SK-N-SH treated with all-trans-retinoic acid at 6 μM for 48 hours (cell line): ENCODE measurements at regions not wholly inside any gene's neighbourhood (a gene's known extent, or its start where the extent isn't known, plus 50 kb on each side); places are given as distances from the start of the nearest gene placed in this dataset.

Experiments
- ATAC-seq: fragments of 200-7000 bp; cut with Tn5 transposase; 3 replicates; pipeline ENCODE4 v1.9.1; 2020; ENCODE audit warnings: mild to moderate bottlenecking, moderate library complexity
- BACH2 ChIP-seq: fragments of 250-450 bp; sonication (Bioruptor Pico); IDR thresholded peaks from 2 replicates; pipeline ENCODE4 v1.9.0; 2021; ENCODE audit warnings: mild to moderate bottlenecking, borderline replicate concordance
- ESRRG ChIP-seq: fragments of 250-450 bp; sonication (Bioruptor Pico); IDR thresholded peaks from 2 replicates; pipeline ENCODE4 v1.6.1; 2021; ENCODE audit warnings: mild to moderate bottlenecking
- OSR1 ChIP-seq: fragments of 250-450 bp; sonication (Bioruptor Pico); IDR thresholded peaks from 2 replicates; pipeline ENCODE4 v1.8.0; 2022; ENCODE audit warnings: moderate library complexity, mild to moderate bottlenecking, inconsistent platforms
- POU6F1 ChIP-seq: fragments of 250-450 bp; sonication (Bioruptor Pico); IDR thresholded peaks from 2 replicates; pipeline ENCODE4 v1.8.0; 2021; ENCODE audit warnings: low read depth, mild to moderate bottlenecking, moderate library complexity, borderline replicate concordance
- PPARA ChIP-seq: fragments of 250-450 bp; sonication (Bioruptor Pico); IDR thresholded peaks from 2 replicates; pipeline ENCODE4 v1.5.0; 2020; ENCODE audit warnings: mild to moderate bottlenecking, borderline replicate concordance
- RARB ChIP-seq: fragments of 250-450 bp; sonication (Bioruptor Pico); IDR thresholded peaks from 2 replicates; pipeline ENCODE4 v1.8.0; 2021; ENCODE audit warnings: mild to moderate bottlenecking, moderate library complexity
- SNAI2 ChIP-seq: fragments of 250-450 bp; sonication (Bioruptor Pico); IDR thresholded peaks from 2 replicates; pipeline ENCODE4 v1.5.0; 2020; ENCODE audit warnings: mild to moderate bottlenecking, moderate library complexity
- TOX ChIP-seq: fragments of 250-450 bp; sonication (Bioruptor Pico); IDR thresholded peaks from 2 replicates; pipeline ENCODE4 v1.8.0; 2021; ENCODE audit warnings: mild to moderate bottlenecking, moderate library complexity, borderline replicate concordance
- ZC3H10 ChIP-seq: fragments of 250-450 bp; sonication (Bioruptor Pico); IDR thresholded peaks from 2 replicates; pipeline ENCODE4 v1.5.1; 2021; ENCODE audit warnings: mild to moderate bottlenecking, moderate library complexity
- ZFP3 ChIP-seq: fragments of 250-450 bp; sonication (Bioruptor Pico); IDR thresholded peaks from 2 replicates; pipeline ENCODE4 v1.5.0; 2020; ENCODE audit warnings: mild to moderate bottlenecking, moderate library complexity
- TF ChIP-seq, protein P1 (sequence below): fragments of 250-450 bp; sonication (Bioruptor Pico); IDR thresholded peaks from 2 replicates; pipeline ENCODE4 v1.5.0; 2020; ENCODE audit warnings: mild to moderate bottlenecking, moderate library complexity
- TF ChIP-seq, protein P2 (sequence below): fragments of 250-450 bp; sonication (Bioruptor Pico); IDR thresholded peaks from 2 replicates; pipeline ENCODE4 v1.8.0; 2020; ENCODE audit warnings: mild to moderate bottlenecking, moderate library complexity, borderline replicate concordance

GRCh38 chr15:56832125-56832524, 86.3 kb upstream of the TCF12 start:
- no peak for TF ChIP-seq ZFP3 (CRISPR knock-in tag)
- no peak for TF ChIP-seq POU6F1
- peak; percentile 49 for ATAC-seq

- ATAC-seq = no peak; the same call in 2 of the 3 replicates
- TF ChIP-seq SNAI2 (CRISPR knock-in tag) (no peak), TOX (CRISPR knock-in tag) (no peak), PPARA (no peak), OSR1 (CRISPR knock-in tag) (no peak), BACH2 (CRISPR knock-in tag) (no peak), POU6F1 (no peak), RARB (CRISPR knock-in tag) (no peak), ZC3H10 (CRISPR knock-in tag) (no peak), ESRRG (CRISPR knock-in tag) (no peak)
- TF ChIP-seq, protein P1, sequence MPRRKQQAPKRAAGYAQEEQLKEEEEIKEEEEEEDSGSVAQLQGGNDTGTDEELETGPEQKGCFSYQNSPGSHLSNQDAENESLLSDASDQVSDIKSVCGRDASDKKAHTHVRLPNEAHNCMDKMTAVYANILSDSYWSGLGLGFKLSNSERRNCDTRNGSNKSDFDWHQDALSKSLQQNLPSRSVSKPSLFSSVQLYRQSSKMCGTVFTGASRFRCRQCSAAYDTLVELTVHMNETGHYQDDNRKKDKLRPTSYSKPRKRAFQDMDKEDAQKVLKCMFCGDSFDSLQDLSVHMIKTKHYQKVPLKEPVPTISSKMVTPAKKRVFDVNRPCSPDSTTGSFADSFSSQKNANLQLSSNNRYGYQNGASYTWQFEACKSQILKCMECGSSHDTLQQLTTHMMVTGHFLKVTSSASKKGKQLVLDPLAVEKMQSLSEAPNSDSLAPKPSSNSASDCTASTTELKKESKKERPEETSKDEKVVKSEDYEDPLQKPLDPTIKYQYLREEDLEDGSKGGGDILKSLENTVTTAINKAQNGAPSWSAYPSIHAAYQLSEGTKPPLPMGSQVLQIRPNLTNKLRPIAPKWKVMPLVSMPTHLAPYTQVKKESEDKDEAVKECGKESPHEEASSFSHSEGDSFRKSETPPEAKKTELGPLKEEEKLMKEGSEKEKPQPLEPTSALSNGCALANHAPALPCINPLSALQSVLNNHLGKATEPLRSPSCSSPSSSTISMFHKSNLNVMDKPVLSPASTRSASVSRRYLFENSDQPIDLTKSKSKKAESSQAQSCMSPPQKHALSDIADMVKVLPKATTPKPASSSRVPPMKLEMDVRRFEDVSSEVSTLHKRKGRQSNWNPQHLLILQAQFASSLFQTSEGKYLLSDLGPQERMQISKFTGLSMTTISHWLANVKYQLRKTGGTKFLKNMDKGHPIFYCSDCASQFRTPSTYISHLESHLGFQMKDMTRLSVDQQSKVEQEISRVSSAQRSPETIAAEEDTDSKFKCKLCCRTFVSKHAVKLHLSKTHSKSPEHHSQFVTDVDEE (CRISPR knock-in tag) = no peak
Measured at GRCh38 chr15:56831467-56832005, 86.9 kb upstream of the TCF12 start.

DNA sequence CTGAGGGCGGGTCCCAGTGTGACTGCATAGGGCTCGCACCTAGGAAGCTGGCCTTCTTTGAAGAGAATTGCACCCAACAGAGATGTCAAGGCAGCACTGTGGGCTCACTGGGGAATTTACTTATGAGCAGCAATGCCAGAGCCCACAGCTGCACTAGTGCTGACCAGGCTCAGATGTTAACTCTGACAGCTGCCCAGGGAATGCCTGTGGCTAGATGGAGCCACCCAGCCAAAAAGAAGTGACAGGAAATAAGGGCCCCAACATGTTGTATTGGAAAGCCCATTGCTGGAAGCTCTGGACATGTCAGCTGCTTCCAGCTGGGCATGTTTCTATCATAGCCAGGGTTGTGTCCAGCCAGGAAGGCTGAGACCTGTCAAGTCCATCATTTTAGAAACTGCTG, 90.9 kb upstream of the ZNF280D start:
- ATAC-seq = no peak; the same call in 2 of the 3 replicates
- TF ChIP-seq, protein P1 (CRISPR knock-in tag) = no peak
- TF ChIP-seq, protein P2, sequence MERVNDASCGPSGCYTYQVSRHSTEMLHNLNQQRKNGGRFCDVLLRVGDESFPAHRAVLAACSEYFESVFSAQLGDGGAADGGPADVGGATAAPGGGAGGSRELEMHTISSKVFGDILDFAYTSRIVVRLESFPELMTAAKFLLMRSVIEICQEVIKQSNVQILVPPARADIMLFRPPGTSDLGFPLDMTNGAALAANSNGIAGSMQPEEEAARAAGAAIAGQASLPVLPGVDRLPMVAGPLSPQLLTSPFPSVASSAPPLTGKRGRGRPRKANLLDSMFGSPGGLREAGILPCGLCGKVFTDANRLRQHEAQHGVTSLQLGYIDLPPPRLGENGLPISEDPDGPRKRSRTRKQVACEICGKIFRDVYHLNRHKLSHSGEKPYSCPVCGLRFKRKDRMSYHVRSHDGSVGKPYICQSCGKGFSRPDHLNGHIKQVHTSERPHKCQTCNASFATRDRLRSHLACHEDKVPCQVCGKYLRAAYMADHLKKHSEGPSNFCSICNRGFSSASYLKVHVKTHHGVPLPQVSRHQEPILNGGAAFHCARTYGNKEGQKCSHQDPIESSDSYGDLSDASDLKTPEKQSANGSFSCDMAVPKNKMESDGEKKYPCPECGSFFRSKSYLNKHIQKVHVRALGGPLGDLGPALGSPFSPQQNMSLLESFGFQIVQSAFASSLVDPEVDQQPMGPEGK = no peak
- no peak for TF ChIP-seq ZC3H10 (CRISPR knock-in tag)
- TF ChIP-seq PPARA = no peak

DNA sequence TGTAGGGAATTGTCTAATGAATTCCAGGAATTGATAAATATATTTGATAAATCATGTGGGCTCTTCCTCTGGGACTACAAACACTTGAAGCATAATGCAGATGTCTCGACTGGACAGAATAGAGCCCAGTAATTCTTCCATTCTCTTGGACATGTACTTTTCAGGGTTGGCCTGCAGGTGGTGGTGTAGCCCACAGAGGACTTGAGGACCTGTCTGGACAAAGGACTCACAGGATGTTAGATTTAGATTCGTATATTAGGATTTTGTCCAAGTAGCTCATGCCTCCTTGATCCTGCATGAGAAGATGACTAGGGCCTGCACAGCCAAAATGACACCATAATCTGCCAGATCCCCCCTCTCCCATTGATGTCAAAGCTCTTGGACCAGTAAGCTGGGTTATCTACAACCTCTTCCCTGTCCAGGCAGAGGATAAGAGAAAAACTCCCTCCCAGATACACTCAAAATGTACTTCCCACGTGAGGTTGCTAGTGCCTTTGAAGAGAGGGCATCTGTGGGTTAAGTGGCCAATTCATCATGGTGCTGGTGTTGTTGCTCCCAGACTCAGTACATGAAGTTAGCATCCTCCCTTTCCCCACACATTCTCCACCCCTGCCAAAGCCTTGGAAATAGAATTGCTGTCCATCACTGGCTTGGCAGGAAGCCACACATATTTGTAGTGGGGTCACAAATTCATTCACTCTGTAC, 88.6 kb upstream of the ZNF280D start:
- ATAC-seq = peak; percentile 97
- TF ChIP-seq PPARA = no peak

DNA sequence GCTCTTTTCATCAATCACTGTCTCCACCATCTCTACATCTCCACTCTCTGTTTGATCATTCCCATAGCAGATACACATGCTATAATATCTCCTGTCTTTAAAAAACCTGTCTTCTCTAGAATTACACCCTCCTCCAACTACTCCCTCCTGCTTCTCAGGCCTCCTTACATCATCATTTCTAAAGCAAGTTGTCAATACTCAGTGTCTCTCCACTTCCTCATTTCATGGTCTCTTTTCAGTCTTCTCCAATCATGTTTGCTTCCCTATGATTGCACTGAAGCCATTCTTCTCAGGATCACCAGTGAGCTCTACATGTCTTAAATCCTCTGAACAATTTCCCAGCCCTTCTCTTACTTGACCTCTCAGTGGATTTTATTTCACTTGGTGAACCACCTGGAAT, 87.0 kb upstream of the ZNF280D start:
- no peak for ATAC-seq

More for the DNA sequence above, 87.0 kb upstream of the ZNF280D start:
- TF ChIP-seq, protein P1 (CRISPR knock-in tag) = no peak
- TF ChIP-seq RARB (CRISPR knock-in tag) = no peak
- TF ChIP-seq, all 23 proteins: peak for 0
